ENCODE measurements at regions not wholly inside any gene's neighbourhood (a gene's known extent, or its start where the extent isn't known, plus 50 kb on each side); places are given as distances from the start of the nearest gene placed in this dataset.

- Mint-ChIP-seq H3K9me3 (ENCODE audit: low read depth) (peaks cover 9% of the 10 kb centered on the region), H3K27ac (ENCODE audit: unreplicated experiment) (no peak overlapping the region), H3K36me3 (ENCODE audit: low read depth) (no peaks in the 10 kb centered on the region), H3K27me3 (ENCODE audit: low read depth) (no peaks in the 10 kb centered on the region), H3K4me1 (ENCODE audit: low read depth) (no peaks in the 10 kb centered on the region), H3K4me3 (ENCODE audit: unreplicated experiment) (no peak overlapping the region)
- no peak for DNase-seq (ENCODE audit: low spot score)
- TF ChIP-seq CTCF (IDR thresholded peaks at IDR 0.05), result no peak
These were observed 58.5 kb downstream of the TEX13C start for GRCh38 chrX:125378205-125378604.

- Mint-ChIP-seq H3K27ac (ENCODE audit: unreplicated experiment) (no peak overlapping the region), H3K9me3 (ENCODE audit: low read depth) (peaks cover 9% of the 10 kb centered on the region), H3K27me3 (ENCODE audit: low read depth) (no peaks in the 10 kb centered on the region), H3K4me1 (ENCODE audit: low read depth) (no peaks in the 10 kb centered on the region), H3K36me3 (ENCODE audit: low read depth) (no peaks in the 10 kb centered on the region), H3K4me3 (ENCODE audit: unreplicated experiment) (no peak overlapping the region)
- no peak for DNase-seq (ENCODE audit: low spot score)
- TF ChIP-seq CTCF (IDR thresholded peaks at IDR 0.05), result no peak
These were observed 59.1 kb downstream of the TEX13C start for GRCh38 chrX:125378770-125379169.

GRCh38 chrX:125382148-125382628, 62.5 kb downstream of the TEX13C start:
- no peaks in the 10 kb centered on the region for H3K36me3 Mint-ChIP-seq (ENCODE audit: low read depth)
- no peak for TF ChIP-seq CTCF (IDR thresholded peaks at IDR 0.05)
- H3K27ac Mint-ChIP-seq (ENCODE audit: unreplicated experiment), result no peak overlapping the region
- no peak for DNase-seq (ENCODE audit: low spot score)
- no peak overlapping the region for H3K4me3 Mint-ChIP-seq (ENCODE audit: unreplicated experiment)
- H3K4me1 Mint-ChIP-seq (ENCODE audit: low read depth), result no peaks in the 10 kb centered on the region
- H3K27me3 Mint-ChIP-seq (ENCODE audit: low read depth), result no peaks in the 10 kb centered on the region
- H3K9me3 Mint-ChIP-seq (ENCODE audit: low read depth), result peaks cover 3% of the 10 kb centered on the region

- Mint-ChIP-seq H3K27ac (ENCODE audit: unreplicated experiment) (no peak overlapping the region), H3K27me3 (ENCODE audit: low read depth) (peaks cover 2% of the 10 kb centered on the region), H3K4me3 (ENCODE audit: unreplicated experiment) (no peak overlapping the region), H3K4me1 (ENCODE audit: low read depth) (no peaks in the 10 kb centered on the region), H3K9me3 (ENCODE audit: low read depth) (peaks cover 3% of the 10 kb centered on the region), H3K36me3 (ENCODE audit: low read depth) (no peaks in the 10 kb centered on the region)
- DNase-seq (ENCODE audit: low spot score), result no peak
- no peak for TF ChIP-seq CTCF (IDR thresholded peaks at IDR 0.05)
These were observed 63.2 kb downstream of the TEX13C start for GRCh38 chrX:125382889-125383288.

- Mint-ChIP-seq H3K9me3 (ENCODE audit: low read depth) (peaks cover 3% of the 10 kb centered on the region), H3K27me3 (ENCODE audit: low read depth) (peaks cover 10% of the 10 kb centered on the region), H3K27ac (ENCODE audit: unreplicated experiment) (no peak overlapping the region), H3K4me3 (ENCODE audit: unreplicated experiment) (no peak overlapping the region), H3K4me1 (ENCODE audit: low read depth) (no peaks in the 10 kb centered on the region), H3K36me3 (ENCODE audit: low read depth) (no peaks in the 10 kb centered on the region)
- DNase-seq (ENCODE audit: low spot score), result no peak
- no peak for TF ChIP-seq CTCF (IDR thresholded peaks at IDR 0.05)
These were observed 65.2 kb downstream of the TEX13C start for GRCh38 chrX:125384867-125385266.

Data from chondrocyte (in vitro differentiated cells).